ENCODE measurements at regions not wholly inside any gene's neighbourhood (a gene's known extent, or its start where the extent isn't known, plus 50 kb on each side); places are given as distances from the start of the nearest gene placed in this dataset.

- no peak for DNase-seq
These were observed 54.5 kb downstream of the CLDN34 start for GRCh38 chrX:10021461-10022272.

- no peak for DNase-seq
These were observed 55.0 kb downstream of the CLDN34 start for GRCh38 chrX:10022273-10022541.

DNA sequence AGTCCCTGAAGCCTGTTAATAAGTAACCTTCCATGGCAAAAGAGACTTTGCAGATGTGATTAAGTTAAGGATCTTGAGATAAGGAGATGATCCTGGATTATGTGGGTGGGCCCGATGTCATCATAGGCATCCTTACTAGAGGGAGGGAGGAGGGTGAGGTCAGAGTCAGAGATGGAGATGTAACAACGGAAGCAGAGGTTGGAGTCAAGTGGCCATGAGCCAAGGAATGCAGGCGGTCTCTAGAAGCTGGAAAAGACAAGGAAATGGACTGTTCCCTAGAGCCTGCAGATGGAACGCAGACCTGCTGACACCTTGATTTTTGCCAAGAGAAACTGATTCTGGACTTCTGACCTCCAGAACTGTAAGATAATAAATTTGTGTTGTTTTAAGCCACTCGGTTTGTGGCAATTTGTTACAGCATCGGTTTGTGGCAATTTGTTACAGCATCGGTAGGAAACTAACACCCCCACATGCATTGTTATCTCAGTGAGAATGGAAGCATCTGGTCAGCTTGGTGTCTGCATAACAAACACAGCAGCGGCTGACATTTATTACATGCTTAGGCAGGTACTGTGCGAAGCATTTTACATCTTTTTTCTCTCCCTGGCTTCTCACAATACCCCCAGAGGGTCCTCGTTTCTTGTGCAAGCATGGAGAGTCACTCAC, 55.6 kb downstream of the CLDN34 start:
- no peak for DNase-seq

- no peak for DNase-seq
These were observed 56.7 kb downstream of the CLDN34 start for GRCh38 chrX:10023821-10024220.

DNA sequence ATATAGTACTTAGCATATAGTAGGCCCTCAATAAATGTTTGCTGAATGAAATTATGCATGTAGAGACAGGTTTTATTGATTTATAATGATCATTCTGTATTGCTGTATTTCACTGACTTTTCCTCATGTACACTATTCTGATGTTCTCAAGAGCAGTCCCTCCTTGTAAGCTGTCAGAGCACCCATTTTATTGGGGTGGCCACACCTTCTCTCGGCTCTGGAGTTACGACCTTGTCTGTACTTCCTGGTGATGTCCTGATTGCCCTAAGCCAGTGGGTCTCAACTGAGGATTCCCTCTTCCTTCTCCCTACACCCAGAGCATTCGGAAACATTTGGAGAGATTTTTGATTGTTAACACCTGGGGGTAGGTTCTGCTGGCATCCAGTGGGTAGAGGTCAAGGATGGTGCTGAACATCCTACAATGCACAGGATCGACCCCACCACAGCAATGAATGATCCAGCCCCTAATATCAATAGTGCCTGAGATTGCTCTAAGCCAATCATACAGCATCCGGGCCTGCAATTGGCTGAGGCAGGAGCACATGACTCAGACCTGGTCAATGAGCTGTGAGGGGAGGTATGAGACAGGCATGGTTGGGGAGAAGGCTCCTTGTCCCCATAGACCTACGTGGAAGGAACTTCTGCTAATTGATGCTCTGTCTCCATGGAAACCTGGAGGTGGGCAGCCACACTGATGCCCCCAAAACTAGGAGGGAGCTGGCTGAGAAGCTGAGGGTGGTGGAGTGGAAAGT, 58.8 kb downstream of the CLDN34 start:
- DNase-seq = no peak

GRCh38 chrX:10028283-10029104, 61.3 kb downstream of the CLDN34 start:
- DNase-seq = no peak

DNA sequence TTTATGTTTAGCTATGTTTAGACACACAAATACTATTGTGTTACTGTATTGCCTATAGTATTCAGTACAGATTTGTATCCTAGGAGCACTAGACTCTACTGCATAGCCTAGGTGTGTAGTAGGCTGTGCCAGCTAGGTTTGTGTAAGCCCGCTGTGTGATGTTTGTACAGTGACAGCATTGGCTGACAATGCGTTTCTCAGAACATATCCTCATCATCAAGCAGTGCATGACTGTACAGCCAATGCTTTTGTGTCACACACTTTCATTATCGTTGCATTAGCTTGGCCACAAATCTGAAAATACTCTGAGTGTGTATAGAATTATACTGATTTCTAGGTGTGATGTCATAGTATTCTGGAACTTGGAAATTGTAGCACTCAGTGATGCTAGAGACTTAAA, 63.4 kb downstream of the CLDN34 start:
- no peak for DNase-seq

DNA sequence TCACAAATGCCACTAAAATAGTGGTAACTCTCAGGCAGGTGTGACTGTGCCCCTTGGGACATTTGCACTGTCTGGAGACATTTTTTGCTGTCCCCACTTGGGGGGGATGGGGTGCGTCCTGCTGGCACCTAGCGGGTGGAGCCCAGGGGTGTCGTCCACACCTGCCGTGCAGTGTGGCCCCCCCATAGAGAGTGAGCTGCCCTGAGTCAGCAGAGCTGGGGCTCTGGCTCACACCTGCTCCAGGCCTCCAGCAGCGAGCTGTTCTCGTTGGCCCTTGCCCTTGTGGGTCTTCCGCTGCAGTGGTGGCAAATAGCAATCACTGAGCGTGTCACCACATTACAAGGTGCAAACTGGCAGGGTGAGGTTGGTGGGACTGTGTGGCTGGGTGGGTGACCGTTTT, 64.6 kb downstream of the CLDN34 start:
- no peak for DNase-seq

DNA sequence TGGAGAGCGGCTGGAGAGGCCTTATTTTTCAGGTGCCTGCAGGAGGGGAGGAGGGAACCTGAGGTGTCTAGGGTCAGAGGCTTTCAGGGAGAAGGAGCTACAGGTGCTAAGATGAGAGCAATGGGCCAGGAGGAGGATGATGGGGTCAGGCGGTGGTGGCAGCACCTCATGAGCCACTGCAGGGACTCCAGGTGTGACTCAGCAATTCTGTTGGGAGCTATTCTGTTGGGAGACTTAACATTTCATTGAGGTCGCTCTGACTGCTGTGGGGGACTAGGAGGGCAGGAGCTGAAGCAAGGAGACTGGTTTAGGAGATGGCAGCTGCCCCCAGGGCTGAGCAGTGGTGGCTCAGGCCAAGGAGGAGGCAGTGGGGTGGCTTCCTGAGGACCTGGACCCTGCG, 65.0 kb downstream of the CLDN34 start:
- no peak for DNase-seq

- no peak for DNase-seq
These were observed 66.3 kb downstream of the CLDN34 start for GRCh38 chrX:10033375-10034007.

DNA sequence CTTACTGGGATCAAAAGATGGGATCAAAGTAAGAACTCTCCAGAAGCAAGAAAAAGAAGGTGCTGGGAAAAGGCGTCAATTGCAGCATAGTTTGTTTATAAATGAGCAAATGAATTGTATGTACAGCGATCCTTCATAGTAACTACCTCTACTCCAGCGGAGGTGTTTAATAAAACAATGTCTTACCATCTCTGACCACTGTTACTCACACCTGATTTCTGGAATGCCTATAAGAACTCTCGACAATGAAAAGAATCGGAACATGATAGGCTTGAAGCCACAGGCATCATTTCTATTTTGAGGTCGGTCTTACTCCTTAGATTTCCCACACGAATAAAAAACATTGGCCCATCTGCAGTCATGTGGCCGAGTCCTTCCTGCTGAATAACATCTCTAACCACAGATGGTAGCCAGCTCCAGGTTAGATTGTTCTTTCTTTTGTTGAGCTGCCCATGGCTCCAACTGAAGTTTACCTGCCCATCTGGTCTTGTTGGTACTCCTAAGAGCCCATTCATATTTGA, 67.6 kb downstream of the CLDN34 start:
- DNase-seq = no peak

GRCh38 chrX:10038585-10038984, 71.4 kb downstream of the CLDN34 start:
- no peak for DNase-seq

GRCh38 chrX:10039821-10040793, 72.9 kb downstream of the CLDN34 start:
- DNase-seq = no peak

GRCh38 chrX:10040961-10041360, 73.8 kb downstream of the CLDN34 start:
- no peak for DNase-seq

DNA sequence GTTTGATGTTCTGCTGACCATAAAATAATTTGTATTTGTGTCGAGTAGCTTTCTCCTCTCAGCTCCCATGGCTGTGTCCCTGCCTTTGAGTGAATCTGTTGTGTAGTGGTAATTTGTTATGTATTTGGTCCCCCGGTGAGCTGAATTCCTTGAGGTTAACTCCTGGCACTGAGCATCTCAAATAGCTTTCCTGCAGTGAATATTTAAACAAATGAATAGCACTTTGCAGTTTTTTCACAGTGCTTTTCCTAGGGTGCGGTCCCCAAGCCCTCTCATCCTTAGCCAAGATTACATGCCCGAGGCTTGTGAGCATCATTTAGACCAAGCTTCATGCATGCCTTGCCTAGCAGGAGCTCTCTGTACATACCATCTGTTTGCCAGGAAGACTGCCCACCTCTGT, 74.2 kb downstream of the CLDN34 start:
- DNase-seq = no peak

- no peak for DNase-seq
These were observed 74.9 kb downstream of the CLDN34 start for GRCh38 chrX:10042055-10042454.

DNA sequence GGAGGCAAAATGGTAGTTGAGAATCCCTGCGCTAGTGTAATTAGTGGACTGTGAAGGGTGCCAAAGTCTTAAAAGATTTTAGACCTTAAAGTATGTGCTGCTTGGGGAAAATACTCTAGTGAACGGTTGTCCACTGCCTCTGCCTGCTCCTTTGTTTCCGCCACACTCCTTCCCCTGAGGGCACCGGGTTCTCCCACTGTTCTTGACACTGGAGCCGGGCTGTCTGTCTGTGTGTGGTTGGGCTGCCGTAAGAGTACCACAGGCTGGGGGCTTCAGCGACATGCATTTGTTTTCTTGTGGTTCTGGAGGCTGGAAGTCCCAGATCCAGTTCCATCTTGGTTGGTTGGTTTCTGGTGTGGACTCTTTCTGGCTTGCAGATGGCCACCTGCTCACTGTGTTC, 76.2 kb downstream of the CLDN34 start:
- DNase-seq = no peak

GRCh38 chrX:10044021-10044420, 76.9 kb downstream of the CLDN34 start:
- no peak for DNase-seq

- no peak for DNase-seq
These were observed 78.3 kb downstream of the CLDN34 start for GRCh38 chrX:10045327-10046000.

DNA sequence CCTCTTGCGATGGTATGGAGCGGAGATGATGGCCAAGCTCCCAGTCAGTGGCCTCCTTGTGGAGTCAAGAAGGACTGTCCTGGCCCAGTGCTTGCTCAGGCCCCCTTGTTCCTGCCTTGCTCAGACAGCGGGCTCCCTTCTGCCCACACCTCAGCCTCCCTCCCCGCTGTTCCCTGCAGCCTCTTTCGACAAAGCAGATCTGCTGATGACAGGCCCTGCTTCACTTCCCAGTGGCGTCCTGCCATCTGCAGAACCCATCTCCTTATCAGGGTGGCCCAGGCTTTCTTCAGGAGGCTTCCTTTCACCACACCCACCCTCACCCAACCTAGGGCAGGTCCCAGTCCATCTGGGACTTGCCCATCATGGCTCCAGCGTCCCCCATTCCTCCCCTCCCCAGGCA, 80.0 kb downstream of the CLDN34 start:
- no peak for DNase-seq

- no peak for DNase-seq
These were observed 80.5 kb downstream of the CLDN34 start for GRCh38 chrX:10047631-10048030.
